Dendritic cell treated with granulocyte-macrophage colony-stimulating factor and Interleukin-4, amounts not matched to agents 40 ng/mL and 50 ng/mL, for 4 days (primary cell): ENCODE measurements at regions not wholly inside any gene's neighbourhood (a gene's known extent, or its start where the extent isn't known, plus 50 kb on each side); places are given as distances from the start of the nearest gene placed in this dataset.
"Not testable (repeated sequence)": the region's sequence is repeated elsewhere in the genome, so short reads cannot be mapped to it uniquely, and the experiment has no call there.

Experiments used
- H3K27ac Mint-ChIP-seq: one replicate; pipeline ENCODE4 v1.8.0; 2022; ENCODE audit warnings: mild to moderate bottlenecking, mixed read lengths
- H3K27me3 Mint-ChIP-seq: one replicate; pipeline ENCODE4 v1.8.0; 2022; ENCODE audit warnings: mild to moderate bottlenecking, mixed read lengths
- H3K36me3 Mint-ChIP-seq: one replicate; pipeline ENCODE4 v1.8.0; 2022; ENCODE audit warnings: low read depth, mixed read lengths
- H3K4me1 Mint-ChIP-seq: one replicate; pipeline ENCODE4 v1.8.0; 2022; ENCODE audit warnings: low read depth, mixed read lengths
- H3K4me3 Mint-ChIP-seq: one replicate; pipeline ENCODE4 v1.8.0; 2022; ENCODE audit warnings: mild to moderate bottlenecking, moderate library complexity, mixed read lengths
- H3K9me3 Mint-ChIP-seq: one replicate; pipeline ENCODE4 v1.8.0; 2022; ENCODE audit warnings: mixed read lengths
- intact Hi-C: fragments of 100-400 bp; cut with micrococcal nuclease; formaldehyde crosslinking; loops from one replicate; pipeline ENCODE4 v1.15.0; 2022

DNA sequence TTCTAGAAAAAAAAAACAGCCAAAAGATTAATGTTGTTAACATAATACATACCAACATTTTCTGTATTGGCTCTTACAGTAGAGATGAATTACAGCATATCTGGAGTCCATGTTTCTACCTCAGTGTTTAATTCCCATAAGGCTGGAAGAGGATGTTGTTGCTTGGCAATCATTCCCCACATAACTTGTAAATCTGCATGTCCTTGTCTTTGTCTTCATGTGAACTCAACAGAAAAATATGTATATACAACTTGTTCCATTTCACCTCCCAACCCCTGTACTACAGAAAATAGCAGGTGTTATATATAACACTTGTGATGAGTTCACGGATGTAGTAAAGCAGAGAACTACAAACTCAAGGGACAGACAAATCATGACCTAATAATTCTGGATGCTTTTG is 160.9 kb upstream of the SEMA3C start:
- no peaks in the 10 kb centered on the region for H3K36me3 Mint-ChIP-seq
- no peaks in the 10 kb centered on the region for H3K27me3 Mint-ChIP-seq
- H3K4me3 Mint-ChIP-seq: no peak overlapping the region
- peaks cover 9% of the 10 kb centered on the region for H3K9me3 Mint-ChIP-seq
- H3K4me1 Mint-ChIP-seq: no peaks in the 10 kb centered on the region
- no peak overlapping the region for H3K27ac Mint-ChIP-seq
- intact Hi-C loops: no loop called here

DNA sequence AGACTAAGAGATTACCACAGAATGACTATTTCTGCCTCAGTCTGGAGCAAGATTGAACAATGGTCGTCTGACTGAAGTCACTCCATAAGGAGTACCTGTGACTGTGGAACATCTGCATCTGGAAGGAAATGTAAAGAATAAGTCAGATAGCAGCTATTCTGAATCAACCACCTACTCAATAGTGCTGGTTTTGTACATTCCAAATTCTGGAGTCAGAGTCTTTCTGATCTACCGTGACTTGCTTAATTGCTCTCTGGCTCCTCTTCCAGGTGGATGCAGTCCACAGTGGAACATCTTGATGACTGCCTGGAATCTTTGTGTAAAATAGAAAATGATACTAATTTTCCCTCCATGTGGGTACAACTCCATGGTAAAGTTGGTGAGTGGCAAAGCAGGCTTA is 156.3 kb upstream of the SEMA3C start:
- H3K36me3 Mint-ChIP-seq: no peaks in the 10 kb centered on the region
- H3K4me3 Mint-ChIP-seq: no peak overlapping the region
- no peaks in the 10 kb centered on the region for H3K4me1 Mint-ChIP-seq
- H3K27ac Mint-ChIP-seq: no peak overlapping the region
- no peaks in the 10 kb centered on the region for H3K27me3 Mint-ChIP-seq
- H3K9me3 Mint-ChIP-seq: peaks cover 24% of the 10 kb centered on the region
- intact Hi-C loops: no loop called here

DNA sequence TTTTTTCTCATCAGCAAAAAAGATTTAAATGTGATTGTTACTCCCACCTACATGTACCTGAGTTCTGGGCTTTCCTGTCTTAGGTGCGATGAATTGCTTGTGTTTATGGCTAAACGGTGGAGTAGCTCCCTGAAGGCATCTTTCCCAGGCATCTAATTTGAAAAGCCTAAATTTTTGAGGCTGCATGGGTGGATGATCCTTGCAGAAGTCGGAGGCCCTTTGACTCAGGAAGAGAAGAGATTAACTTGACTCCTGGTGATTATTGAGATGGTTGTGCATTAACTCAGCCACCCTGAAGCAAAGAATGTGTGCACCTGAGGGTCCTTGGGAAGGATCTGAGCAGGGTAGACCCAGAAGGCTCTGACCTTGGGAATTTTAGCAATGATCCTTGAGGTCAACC is 155.6 kb upstream of the SEMA3C start:
- Mint-ChIP-seq H3K9me3 (peaks cover 24% of the 10 kb centered on the region), H3K36me3 (no peaks in the 10 kb centered on the region), H3K27me3 (no peaks in the 10 kb centered on the region), H3K4me1 (no peaks in the 10 kb centered on the region), H3K27ac (no peak overlapping the region), H3K4me3 (no peak overlapping the region)
- intact Hi-C loops: no loop called here

DNA sequence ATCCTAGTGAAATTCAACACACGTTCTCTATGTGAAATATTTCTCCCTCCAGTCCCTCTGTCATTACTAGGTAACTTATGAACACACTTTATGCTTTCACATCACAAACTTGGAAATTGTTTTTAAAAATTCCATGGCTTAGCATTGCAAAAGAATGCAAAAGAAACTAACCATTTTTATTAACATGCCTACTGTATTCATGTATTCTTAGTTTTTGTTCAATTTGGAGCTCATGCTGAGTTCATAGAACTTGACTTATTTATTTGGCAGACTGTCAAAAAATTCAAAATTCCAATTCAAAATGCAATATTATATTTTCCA is 155.0 kb upstream of the SEMA3C start:
- Mint-ChIP-seq H3K4me1 (no peaks in the 10 kb centered on the region), H3K36me3 (no peaks in the 10 kb centered on the region), H3K27ac (no peak overlapping the region), H3K9me3 (peaks cover 24% of the 10 kb centered on the region), H3K27me3 (no peaks in the 10 kb centered on the region), H3K4me3 (no peak overlapping the region)
- intact Hi-C loops: no loop called here

DNA sequence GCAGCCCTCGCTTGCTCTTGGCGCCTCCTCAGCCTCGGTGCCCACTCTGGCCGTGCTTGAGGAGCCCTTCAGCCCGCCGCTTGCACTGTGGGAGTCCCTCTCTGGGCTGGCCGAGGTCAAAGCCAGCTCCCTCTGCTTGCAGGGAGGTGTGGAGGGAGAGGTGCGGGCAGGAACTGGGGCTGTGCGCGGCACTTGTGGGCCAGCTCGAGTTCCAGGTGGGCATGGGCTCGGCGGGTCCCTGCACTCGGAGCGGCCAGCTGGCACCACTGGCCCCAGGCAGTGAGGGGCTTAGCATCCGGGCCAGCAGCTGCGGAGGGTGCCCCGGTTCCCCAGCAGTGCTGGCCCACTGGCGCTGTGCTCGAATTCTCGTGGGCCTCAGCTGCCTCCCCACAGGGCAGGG is 152.1 kb upstream of the SEMA3C start:
- no peaks in the 10 kb centered on the region for H3K27me3 Mint-ChIP-seq
- no peaks in the 10 kb centered on the region for H3K36me3 Mint-ChIP-seq
- H3K27ac Mint-ChIP-seq: no peak overlapping the region
- H3K4me1 Mint-ChIP-seq: no peaks in the 10 kb centered on the region
- intact Hi-C loops: no loop called here
- H3K9me3 Mint-ChIP-seq: peaks cover 15% of the 10 kb centered on the region
- no peak overlapping the region for H3K4me3 Mint-ChIP-seq

DNA sequence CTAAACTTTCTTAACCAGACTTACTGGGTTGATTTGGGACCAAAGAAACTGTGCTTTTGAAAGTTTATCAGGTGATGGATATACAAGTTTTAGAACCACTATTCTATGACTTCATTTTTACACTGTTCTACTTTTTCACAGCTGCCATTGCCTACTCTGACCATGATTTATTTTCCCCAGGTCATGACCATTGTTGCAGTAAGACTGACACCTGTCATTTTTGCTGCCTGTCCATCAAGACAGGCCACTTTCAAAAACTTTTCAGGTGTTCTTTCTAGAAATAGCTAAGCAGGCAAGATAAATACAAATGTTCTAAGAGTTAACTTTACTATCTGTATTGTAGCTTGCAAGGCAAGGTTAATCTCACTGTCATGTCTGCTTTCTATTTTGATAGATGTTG is 147.9 kb upstream of the SEMA3C start:
- Mint-ChIP-seq H3K4me3 (no peak overlapping the region), H3K27ac (no peak overlapping the region), H3K36me3 (no peaks in the 10 kb centered on the region), H3K27me3 (no peaks in the 10 kb centered on the region), H3K9me3 (no peaks in the 10 kb centered on the region), H3K4me1 (no peaks in the 10 kb centered on the region)
- intact Hi-C loops: no loop called here

DNA sequence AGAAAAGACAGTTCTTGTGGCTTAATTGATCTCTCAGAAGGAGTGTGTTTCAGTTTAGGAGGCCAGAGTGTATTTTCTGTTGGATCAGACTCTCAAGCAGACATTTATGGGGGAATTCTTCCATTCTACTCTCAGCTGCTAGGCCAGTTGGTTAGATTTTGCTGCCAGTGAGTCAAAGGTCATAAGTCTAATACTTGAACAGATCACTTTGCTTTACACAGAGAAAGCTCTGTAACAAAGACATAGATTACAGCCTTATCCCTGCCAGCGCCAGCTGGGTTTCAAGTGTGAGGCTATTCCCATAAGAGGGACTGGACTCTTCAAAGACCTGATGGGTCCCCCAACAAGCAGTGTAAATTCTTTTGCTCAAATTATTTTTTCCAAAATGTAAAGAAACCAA is 145.6 kb upstream of the SEMA3C start:
- Mint-ChIP-seq H3K4me1 (no peaks in the 10 kb centered on the region), H3K36me3 (no peaks in the 10 kb centered on the region), H3K27me3 (no peaks in the 10 kb centered on the region), H3K27ac (no peak overlapping the region), H3K9me3 (no peaks in the 10 kb centered on the region), H3K4me3 (no peak overlapping the region)
- intact Hi-C loops: no loop called here

DNA sequence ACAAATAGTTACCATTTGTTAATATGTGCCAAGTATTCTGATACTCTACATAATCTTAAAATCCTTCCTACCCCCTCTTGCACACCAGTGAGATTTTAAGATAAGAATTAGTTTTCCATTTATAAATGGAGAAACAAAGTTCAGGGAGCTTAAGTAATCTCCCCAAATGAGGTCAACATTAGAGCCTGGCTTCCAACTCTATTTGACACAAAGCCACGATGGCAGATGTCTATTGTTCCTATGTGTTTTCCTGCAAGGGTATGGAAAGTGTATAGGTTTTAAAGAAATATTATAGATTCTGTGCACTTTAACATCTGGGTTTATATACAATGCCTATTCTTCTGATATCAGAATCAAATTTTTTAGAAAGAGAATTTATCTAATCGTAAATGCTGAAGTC is 143.9 kb upstream of the SEMA3C start:
- intact Hi-C loops: no loop called here
- H3K27ac Mint-ChIP-seq: no peak overlapping the region
- H3K4me3 Mint-ChIP-seq: no peak overlapping the region
- no peaks in the 10 kb centered on the region for H3K4me1 Mint-ChIP-seq
- H3K27me3 Mint-ChIP-seq: no peaks in the 10 kb centered on the region
- H3K36me3 Mint-ChIP-seq: no peaks in the 10 kb centered on the region
- H3K9me3 Mint-ChIP-seq: peaks cover 2% of the 10 kb centered on the region

DNA sequence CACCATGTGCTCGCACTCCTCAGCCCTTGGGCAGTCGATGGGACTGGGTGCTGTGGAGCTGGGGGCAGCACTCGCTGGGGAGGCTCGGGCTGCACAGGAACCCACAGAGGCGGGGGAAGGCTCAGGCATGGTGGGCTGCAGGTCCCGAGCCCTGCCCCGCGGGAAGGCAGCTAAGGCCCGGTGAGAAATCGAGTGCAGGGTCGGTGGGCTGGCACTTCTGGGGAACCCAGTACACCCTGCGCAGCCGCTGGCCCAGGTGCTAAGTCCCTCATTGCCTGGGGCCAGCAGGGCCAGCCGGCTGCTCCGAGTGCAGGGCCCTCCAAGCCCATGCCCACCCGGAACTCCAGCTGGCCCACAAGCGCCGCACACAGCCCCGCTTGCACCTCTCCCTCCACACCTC is 138.6 kb upstream of the SEMA3C start:
- peaks cover 17% of the 10 kb centered on the region for H3K9me3 Mint-ChIP-seq
- H3K27ac Mint-ChIP-seq, intact Hi-C loops, H3K4me1 Mint-ChIP-seq, H3K4me3 Mint-ChIP-seq, H3K27me3 Mint-ChIP-seq, H3K36me3 Mint-ChIP-seq: not testable (repeated sequence)

DNA sequence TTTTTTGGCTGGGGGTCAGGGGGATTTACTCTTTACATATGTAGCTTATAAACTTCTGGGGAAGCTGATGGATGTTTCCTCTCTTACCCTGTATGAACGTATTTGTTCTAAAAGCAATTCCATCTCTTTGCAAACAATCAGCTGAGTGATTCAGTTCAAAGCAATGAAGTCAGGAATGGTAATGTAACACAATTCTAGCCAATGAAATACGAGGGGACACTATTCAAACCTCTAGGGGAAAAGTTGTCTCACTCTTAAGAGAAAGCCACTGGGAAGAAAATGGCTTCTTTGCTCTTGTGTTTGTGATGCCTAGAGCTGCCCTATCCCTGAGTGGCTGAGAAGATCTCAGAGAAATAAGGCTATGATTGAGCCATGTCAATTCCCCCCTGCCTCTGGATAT is 134.8 kb upstream of the SEMA3C start:
- H3K4me3 Mint-ChIP-seq: no peak overlapping the region
- H3K27me3 Mint-ChIP-seq: no peaks in the 10 kb centered on the region
- peaks cover 23% of the 10 kb centered on the region for H3K9me3 Mint-ChIP-seq
- intact Hi-C loops: no loop called here
- H3K4me1 Mint-ChIP-seq: no peaks in the 10 kb centered on the region
- no peak overlapping the region for H3K27ac Mint-ChIP-seq
- H3K36me3 Mint-ChIP-seq: no peaks in the 10 kb centered on the region

DNA sequence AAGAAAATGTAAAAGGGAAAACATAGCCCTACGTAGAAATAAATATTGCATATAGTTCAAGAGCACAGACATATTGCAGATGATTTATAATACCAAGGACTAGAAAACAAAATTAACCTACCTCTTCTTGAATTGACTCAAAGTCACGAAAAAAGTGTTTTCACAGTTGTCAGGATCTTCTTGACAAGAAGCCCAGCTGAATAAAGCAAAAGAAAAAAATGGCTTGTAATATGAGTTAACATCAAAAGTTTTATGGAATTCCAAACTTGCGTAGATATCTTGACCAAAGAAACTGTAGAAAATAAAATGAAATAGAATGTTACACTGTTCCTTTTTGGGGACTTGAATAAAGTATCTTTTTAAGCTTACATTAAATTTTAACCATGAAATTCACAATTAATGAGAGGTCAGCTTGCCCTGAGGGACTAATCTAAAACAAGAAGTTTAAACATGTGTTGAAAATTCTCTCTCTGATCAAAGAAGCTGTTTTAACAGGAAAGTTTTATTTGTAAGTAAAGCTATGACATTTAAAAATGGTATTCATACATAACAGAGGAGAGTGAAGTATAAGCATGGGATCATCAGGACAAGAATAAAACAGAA is 133.1 kb upstream of the SEMA3C start:
- H3K4me1 Mint-ChIP-seq: no peaks in the 10 kb centered on the region
- no peaks in the 10 kb centered on the region for H3K27me3 Mint-ChIP-seq
- no peak overlapping the region for H3K27ac Mint-ChIP-seq
- no peak overlapping the region for H3K4me3 Mint-ChIP-seq
- H3K9me3 Mint-ChIP-seq: peaks cover 23% of the 10 kb centered on the region
- intact Hi-C loops: no loop called here
- H3K36me3 Mint-ChIP-seq: no peaks in the 10 kb centered on the region

DNA sequence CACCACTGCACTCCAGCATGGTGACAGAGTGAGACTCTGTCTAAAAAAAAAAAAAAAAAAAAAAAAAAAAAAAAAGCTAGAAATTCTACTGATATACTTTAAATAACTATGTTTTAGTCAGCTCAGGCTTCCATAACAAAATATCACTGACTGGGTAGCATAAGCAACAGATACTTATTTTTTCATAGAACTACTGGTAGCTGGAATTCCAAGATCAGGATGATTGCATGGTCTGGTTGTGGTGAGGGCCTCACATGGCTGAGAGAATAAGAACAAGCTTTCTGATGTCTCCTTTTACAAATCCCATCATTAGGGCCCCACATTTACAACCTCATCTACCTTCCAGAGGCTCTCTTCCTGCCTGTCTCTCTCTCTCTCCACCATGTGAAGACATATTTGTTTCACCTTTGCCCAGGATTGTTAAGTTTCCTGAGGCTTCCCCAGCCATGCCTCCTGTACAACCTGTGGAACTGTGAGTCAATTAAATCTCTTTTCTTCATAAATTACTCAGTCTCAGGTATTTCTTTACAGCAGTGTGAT is 126.7 kb upstream of the SEMA3C start:
- intact Hi-C loops: no loop called here

DNA sequence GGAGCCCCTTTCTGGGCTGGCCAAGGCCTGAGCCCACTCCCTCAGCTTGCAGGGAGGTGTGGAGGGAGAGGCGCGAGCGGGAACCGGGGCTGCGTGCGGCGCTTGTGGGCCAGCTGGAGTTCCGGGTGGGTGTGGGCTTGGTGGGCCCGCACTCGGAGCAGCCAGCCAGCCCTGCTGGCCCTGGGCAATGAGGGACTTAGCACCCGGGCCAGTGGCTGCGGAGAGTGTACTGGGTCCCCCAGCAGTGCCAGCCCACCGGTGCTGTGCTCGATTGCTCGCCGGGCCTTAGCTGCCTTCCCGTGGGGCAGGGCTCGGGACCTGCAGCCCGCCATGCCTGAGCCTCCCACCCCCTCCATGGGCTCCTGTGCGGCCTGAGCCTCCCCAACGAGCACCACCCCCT is 123.8 kb upstream of the SEMA3C start:
- not testable (repeated sequence) for H3K4me1 Mint-ChIP-seq

More for the DNA sequence above, 126.7 kb upstream of the SEMA3C start:
- H3K27ac Mint-ChIP-seq: no peak overlapping the region
- no peaks in the 10 kb centered on the region for H3K27me3 Mint-ChIP-seq
- no peaks in the 10 kb centered on the region for H3K4me1 Mint-ChIP-seq
- H3K4me3 Mint-ChIP-seq: no peak overlapping the region
- no peaks in the 10 kb centered on the region for H3K36me3 Mint-ChIP-seq
- peaks cover 57% of the 10 kb centered on the region for H3K9me3 Mint-ChIP-seq

DNA sequence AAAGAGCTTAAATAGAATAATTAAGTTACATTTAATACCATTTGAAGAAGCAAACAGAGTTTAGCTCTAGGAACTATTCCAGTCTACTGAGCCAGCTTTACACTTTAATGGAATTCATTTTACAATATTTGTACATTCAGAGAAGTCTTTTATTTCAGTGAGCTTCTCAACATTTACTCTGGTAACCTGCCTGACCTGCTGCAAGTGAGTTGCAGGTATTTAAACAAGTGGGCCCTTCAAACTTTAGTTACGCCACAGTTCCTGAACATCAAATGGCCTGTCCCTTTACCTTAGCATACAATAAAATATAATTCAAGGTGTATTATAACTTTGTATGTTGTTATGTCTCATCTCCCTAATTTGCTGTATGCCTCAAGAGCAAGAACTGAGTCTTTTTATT is 121.6 kb upstream of the SEMA3C start:
- Mint-ChIP-seq H3K36me3 (no peaks in the 10 kb centered on the region), H3K4me3 (no peak overlapping the region), H3K27me3 (no peaks in the 10 kb centered on the region), H3K4me1 (no peaks in the 10 kb centered on the region), H3K27ac (no peak overlapping the region), H3K9me3 (peaks cover 48% of the 10 kb centered on the region)
- intact Hi-C loops: no loop called here

More for the DNA sequence above, 123.8 kb upstream of the SEMA3C start:
- intact Hi-C loops, H3K27me3 Mint-ChIP-seq, H3K36me3 Mint-ChIP-seq, H3K4me3 Mint-ChIP-seq, H3K27ac Mint-ChIP-seq: not testable (repeated sequence)
- peaks cover 55% of the 10 kb centered on the region for H3K9me3 Mint-ChIP-seq

DNA sequence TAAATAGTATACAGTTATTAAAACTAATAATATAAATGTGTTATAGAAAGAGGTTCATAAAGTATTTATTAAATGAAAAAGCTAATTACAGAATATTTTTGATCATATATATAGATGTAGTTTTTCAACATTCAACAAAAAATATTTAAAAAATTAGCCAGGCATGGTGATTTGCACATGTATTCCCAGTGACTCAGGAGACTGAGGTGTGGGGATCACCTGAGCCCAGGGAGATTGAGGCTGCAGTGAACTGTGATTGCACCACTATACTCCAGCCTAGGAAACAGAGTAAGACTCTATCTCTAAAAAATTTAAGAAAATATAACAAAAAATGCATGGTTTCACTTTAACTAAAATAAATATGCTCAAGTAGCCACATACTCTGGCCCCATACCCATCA is 118.0 kb upstream of the SEMA3C start:
- Mint-ChIP-seq H3K27me3 (no peaks in the 10 kb centered on the region), H3K4me3 (no peak overlapping the region), H3K9me3 (peaks cover 19% of the 10 kb centered on the region), H3K27ac (no peak overlapping the region), H3K36me3 (no peaks in the 10 kb centered on the region), H3K4me1 (no peaks in the 10 kb centered on the region)
- intact Hi-C loops: no loop called here
